ENCODE measurements at regions not wholly inside any gene's neighbourhood (a gene's known extent, or its start where the extent isn't known, plus 50 kb on each side); places are given as distances from the start of the nearest gene placed in this dataset.
"Not testable (repeated sequence)": the region's sequence is repeated elsewhere in the genome, so short reads cannot be mapped to it uniquely, and the experiment has no call there.

DNA sequence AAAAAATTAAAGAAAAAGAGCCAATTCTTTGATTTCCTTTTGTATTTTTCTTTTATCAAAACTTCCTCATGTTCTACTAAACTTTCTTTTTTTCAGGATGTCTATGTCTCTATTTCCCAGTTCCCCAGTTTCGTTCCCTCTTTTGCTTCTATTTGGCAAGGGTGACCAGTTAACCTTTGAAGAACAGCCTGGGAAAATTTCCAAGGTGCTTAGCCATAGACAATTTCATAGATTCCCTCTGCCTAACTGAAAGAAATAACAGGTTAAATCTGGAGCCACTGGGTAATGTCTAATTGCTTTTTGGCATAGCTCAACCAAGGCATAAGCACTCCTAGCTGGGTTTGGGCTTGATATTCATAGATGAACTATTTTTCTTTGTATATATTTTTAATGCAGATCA, 272.3 kb downstream of the ADGRL2 start:
- DNase-seq: no peak

DNA sequence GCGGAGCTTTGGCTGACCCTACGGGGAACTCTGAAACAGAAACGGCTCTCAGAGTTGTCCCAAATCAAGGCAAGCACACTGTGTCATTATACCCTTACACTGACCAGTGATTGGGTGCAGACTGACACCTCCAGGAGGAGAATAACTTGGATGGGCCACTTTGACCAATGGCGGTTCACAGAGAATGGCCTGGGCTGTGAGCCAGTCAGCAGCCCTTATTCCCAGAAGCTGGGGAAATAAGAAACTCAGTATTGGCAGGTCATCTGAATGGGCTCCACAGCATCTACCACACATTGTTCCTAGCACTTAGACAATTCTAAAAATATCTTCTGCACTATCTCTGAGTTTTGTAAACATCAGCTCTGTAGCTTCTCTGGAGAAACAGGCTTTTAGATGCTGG, 265.2 kb downstream of the ADGRL2 start:
- DNase-seq: no peak

DNA sequence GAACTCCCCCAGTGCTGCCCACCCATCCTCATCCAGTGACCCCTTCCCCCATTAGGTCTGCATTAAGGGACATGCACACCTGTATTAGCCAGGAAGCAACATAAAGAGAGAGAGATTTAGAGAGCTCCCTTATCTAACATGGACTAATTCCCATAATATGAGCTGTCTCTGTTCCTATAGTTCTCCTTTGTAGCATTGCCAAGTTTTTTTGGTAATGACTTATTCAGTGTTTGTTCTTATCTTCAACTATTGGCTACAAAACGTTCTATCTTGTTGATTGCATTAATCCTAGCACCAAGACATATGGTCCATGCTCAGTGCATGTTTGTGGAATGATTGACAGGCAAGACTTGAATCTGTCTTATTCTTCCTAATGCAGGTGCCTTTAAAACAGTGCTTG, 264.0 kb downstream of the ADGRL2 start:
- DNase-seq: no peak

DNA sequence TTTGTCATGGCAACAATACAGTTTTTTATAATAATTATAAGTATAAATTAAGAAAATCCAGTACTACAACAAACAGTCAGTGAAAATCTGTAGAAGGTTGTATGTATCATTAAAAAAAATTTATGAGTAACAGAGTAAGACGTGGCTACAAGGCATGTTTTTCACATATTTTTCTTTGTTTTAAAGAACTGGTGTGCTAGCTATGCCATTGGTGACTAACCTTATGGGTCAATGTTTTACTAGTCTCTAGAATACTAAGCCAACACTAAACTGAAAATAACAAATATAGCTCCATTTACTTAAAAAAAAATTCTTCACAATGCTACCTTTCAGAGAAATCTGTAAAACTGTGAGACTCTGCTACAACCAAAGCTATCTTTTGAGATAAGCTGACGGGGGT, 261.5 kb downstream of the ADGRL2 start:
- no peak for DNase-seq

DNA sequence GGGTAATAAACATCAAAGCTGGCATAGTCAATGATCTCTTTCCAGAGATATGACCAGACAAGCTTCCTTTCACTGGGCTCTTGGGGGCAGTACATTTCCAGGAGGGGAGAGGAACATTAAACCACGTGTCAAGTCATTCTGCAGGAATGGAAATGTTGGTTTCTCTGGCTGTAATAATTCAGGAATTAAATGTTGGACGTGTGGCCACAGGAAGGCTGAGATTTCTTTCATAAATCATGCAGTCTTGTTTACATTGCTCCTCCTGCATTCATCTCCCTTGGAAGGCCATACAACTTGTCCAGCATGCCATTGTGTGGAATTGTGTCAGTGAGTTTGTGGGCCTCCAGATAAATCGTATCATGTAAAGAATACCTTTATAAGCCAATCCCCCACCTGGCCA, 259.2 kb downstream of the ADGRL2 start:
- DNase-seq: no peak

DNA sequence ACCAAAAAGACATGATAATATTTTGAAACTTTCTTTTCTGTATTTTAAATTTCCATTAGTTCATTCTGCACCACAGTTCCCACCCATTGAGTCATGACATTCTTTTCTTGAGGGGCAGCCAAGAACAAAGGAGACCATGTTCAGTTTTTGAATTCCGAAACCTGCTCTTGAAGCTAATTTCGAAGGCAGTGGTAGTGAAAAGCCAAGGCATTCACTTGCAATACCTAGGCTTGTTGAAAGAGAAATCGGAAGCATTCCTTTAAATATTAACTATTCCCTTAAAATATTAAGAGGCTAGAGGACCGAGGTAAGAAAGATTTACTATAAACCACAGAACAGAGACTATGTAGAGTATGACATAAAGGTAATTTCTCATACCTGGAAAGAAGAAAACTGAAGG, 256.3 kb downstream of the ADGRL2 start:
- no peak for DNase-seq

DNA sequence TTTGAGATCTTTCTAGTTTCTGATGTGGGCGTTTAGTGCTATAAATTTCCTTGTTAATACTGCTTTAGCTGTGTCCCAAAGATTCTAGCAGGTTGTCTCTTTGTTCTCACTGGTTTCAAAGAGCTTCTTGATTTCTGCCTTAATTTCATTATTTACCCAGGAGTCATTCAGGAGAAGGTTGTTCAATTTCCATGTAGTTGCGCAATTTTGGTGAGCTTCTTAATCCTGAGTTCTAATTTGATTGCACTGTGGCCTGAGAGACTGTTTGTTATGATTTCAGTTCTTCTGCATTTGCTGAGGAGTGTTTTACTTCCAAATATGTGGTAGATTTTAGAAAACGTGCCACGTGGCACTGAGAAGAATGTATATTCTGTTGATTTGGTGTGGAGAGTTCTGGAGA, 254.6 kb downstream of the ADGRL2 start:
- not testable (repeated sequence) for DNase-seq

DNA sequence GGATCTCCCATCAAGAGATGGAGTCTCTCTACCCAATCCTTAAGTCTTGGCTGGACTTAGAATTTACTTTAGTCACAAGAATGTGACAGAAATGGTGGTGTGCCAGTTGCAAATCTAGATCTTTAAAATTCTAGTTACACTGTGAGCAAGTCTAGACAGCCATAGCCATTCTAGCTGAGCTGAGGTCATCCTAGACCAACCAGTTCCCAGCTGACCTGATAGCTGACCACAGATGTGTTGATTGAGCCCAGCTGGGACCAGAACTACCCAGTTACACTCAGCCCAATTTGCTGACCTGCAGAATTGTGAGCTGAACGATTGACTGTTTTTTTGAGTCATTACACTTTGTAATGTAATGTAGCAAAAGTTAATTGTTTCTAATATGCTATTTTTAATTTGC, 251.8 kb downstream of the ADGRL2 start:
- no peak for DNase-seq

DNA sequence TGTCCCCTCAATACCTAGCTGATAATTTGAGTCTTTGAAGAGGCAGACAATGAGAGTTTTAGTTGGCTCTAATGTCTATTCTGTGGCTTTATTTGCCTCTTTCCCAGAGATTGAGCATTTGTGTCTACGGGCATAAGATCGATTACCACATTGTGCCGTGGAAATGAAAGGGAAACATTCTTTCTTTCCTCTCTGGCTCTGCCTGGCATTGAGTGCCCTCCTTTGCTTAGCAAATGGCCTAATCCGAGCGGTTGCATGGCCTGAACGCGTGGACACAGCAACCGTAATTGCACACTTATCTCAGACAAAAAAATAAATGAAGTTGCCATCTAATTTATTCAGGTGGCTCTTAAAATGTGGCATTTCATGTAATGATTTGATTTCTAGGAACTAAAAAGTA, 247.9 kb downstream of the ADGRL2 start:
- DNase-seq: no peak

DNA sequence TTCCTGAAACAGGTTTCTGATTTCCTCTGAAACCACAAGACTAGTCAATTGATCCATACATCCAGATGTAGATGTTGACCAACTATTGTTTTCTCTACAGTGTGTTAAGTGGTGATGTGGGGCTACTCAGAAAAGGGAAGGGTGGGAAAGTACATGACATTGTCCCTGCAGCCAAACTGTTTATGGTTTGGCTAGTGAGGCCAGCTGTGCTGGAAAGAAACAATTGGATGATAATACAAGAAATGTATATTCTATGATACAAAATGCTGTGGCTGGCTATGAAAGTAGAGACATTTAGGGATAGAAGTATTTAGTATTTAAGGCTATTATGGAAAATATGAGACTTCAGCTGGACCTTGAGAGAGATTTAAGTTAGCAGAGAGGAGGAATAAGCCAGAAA, 244.5 kb downstream of the ADGRL2 start:
- DNase-seq: no peak

DNA sequence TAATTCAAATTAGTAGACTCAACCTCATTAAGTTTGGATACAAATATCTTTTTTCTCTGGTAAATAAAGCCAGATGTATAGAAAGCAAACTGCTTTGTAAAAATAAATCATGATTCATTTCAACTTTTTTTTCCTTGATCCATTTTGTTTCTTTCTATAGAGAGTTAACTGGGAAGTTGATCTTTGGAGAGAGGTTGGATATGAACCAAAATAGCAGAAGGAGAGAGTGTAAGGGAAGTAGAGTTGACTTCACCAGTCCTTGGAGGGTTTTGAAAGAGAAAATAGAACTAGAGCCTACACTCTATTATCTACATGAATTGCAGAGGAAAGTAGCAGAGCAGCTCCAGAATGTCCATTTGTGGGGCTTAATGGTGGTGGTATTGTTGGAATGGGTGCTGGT, 243.8 kb downstream of the ADGRL2 start:
- no peak for DNase-seq

DNA sequence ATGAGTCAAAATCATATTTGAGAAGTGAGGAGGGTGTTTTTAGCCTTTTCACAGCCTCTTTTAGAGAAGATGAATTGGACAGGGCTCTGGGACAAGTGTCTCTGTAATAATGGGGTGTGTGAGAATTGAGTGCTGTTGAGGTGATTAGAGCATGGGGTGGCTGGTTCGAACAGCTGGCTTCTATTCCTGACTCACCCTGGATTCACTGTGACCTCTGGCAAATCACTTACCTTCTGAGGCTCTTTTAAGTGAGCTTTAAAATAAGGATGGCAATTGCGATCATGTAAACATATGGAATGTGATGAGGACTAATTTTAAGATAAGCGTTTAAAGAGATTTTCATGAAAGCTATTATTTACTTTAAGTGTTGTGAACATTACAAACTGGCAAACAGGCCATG, 243.4 kb downstream of the ADGRL2 start:
- no peak for DNase-seq

DNA sequence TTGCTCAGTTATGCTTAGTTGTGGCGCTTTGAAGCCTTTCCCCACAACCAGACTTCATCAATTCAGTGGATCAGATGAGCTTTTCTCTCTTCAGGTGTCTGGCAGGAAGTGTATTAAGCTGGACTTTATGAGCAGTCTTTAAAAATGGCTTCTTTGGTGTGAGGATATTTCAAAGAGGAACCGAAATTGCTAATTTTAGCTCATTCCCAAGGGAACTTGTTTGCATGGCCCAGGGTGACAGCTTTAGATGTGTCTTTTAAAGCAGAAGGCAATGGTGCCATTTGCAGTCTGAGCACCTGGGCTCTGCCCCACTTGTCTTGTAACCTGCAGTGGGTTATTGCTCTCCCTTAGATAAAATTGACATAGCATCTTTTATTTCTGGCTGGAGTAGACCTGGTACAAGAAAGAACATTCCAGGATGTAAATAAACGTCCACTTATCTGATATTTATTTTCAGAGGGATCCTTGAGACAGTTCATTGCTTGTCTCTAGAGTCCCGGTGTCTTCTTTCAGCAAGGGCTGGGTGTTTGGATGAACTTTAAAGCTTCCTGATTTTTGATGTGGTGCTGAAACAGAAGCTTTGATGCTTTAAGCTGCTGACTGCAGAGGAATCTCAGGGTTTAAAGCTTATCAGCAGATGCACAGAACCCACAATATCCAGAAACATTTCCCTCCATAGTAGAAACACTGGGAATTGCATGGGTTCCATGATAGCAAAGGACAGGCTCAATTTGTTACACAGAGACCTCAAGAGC, 241.7 kb downstream of the ADGRL2 start:
- DNase-seq: no peak

All from CD4-positive, alpha-beta T cell treated with Interleukin-4 for 1 hour (primary cell).